ENCODE measurements at regions not wholly inside any gene's neighbourhood (a gene's known extent, or its start where the extent isn't known, plus 50 kb on each side); places are given as distances from the start of the nearest gene placed in this dataset.
A peak's percentile ranks its signal among the peaks of the same experiment; 100 is the strongest.

DNA sequence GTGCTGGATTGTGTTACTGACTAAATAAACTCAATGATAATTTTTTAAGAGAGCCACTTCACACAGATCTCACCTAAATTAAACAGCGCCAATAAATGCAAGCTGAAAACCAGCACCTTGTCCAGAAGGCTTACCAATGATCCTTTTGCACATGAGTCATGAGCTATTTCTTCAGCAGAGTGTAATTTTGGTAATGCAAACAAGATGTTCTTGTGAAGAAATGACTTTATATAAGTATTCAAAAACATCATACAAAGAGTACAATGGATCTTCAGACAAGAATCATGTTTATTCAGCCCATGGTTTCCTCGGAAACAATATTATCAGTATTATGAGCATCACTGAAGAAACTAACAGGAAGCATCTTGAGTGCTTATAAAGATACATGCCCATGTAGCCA lies 263.8 kb upstream of the UBE2E2 start:
- TF ChIP-seq, protein P1, sequence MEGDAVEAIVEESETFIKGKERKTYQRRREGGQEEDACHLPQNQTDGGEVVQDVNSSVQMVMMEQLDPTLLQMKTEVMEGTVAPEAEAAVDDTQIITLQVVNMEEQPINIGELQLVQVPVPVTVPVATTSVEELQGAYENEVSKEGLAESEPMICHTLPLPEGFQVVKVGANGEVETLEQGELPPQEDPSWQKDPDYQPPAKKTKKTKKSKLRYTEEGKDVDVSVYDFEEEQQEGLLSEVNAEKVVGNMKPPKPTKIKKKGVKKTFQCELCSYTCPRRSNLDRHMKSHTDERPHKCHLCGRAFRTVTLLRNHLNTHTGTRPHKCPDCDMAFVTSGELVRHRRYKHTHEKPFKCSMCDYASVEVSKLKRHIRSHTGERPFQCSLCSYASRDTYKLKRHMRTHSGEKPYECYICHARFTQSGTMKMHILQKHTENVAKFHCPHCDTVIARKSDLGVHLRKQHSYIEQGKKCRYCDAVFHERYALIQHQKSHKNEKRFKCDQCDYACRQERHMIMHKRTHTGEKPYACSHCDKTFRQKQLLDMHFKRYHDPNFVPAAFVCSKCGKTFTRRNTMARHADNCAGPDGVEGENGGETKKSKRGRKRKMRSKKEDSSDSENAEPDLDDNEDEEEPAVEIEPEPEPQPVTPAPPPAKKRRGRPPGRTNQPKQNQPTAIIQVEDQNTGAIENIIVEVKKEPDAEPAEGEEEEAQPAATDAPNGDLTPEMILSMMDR (IDR thresholded peaks at IDR 0.05) = no peak
- peak in 3 of 4 donors; percentile 20 to 39 (median 23) for TF ChIP-seq POLR2AphosphoS5 (IDR thresholded peaks at IDR 0.05)
- Histone ChIP-seq H3K4me1 (peaks cover 0 to 40% (median 24%) of the 10 kb centered on the region in 4 donors), H3K27ac (peak overlapping the region in 2 of 4 donors; percentile 16 to 73), H3K4me3 (no peak overlapping the region), H3K36me3 (no peaks in the 10 kb centered on the region), H3K9me3 (no peaks in the 10 kb centered on the region), H3K27me3 (no peaks in the 10 kb centered on the region)
- intact Hi-C loops (cut with DNase I) = no loop called here
- WGBS, 2 donors = 83 to 85% methylated on average over 2 of the region's 2 CpGs
- no peak for DNase-seq

DNA sequence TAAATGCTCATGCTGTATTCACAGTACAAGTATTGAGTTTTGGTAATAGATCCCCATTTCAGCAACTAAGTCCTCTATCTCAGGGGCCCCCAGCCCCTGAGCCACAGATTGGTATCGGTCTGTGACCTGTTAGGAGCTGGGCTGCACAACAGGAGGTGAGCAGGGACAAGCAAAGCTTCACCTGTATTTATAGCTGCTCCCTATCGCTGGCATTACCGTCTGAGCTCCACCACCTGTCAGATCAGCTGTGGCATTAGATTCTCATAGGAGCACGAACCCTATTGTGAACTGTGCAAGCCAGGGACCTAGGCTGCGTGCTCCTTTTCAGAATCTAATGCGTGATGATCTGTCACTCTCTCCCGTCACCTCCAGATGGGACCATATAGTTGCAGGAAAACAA lies 262.8 kb upstream of the UBE2E2 start:
- no peaks in the 10 kb centered on the region for H3K9me3 ChIP-seq
- peaks cover 0 to 40% (median 24%) of the 10 kb centered on the region in 4 donors for H3K4me1 ChIP-seq
- no peak for DNase-seq
- no peaks in the 10 kb centered on the region for H3K27me3 ChIP-seq
- peak overlapping the region in 1 of 4 donors; percentile 73 for H3K27ac ChIP-seq
- H3K36me3 ChIP-seq = no peaks in the 10 kb centered on the region
- intact Hi-C loops (cut with DNase I) = no loop called here
- TF ChIP-seq, protein P1 (IDR thresholded peaks at IDR 0.05) = no peak
- TF ChIP-seq POLR2AphosphoS5 (IDR thresholded peaks at IDR 0.05) (no peak), POLR2A (IDR thresholded peaks at IDR 0.05) (no peak), EP300 (IDR thresholded peaks at IDR 0.05) (no peak)
- WGBS, 2 donors = 80 to 92% methylated on average over 7 of the region's 7 CpGs
- H3K4me3 ChIP-seq = no peak overlapping the region

DNA sequence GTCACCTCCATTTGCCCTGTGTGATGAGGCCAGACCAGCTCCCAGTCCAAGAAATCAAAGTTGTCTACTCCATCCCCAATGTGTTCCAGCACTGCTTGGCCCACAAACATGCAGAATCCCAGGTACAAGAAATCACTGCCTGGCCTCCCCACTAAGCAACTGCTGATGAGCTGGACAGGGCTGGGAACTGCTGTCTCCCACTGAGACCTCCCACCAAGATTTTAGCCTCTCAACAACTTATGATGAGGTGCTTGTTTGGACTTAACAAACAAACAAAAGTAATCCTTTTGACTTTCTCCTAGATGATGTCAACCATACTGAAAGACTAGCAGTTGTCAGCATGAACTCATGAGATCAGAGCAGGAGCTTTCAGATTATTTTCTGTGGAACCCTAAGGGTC lies 260.1 kb upstream of the UBE2E2 start:
- H3K9me3 ChIP-seq = no peaks in the 10 kb centered on the region
- TF ChIP-seq, protein P1 (IDR thresholded peaks at IDR 0.05) = no peak
- no peak for TF ChIP-seq EP300 (IDR thresholded peaks at IDR 0.05)
- no peak for TF ChIP-seq POLR2AphosphoS5 (IDR thresholded peaks at IDR 0.05)
- no peak for TF ChIP-seq POLR2A (IDR thresholded peaks at IDR 0.05)
- intact Hi-C loops (cut with DNase I) = no loop called here
- H3K27ac ChIP-seq = no peak overlapping the region
- H3K4me3 ChIP-seq = no peak overlapping the region
- H3K4me1 ChIP-seq = peaks cover 0 to 27% (median 13%) of the 10 kb centered on the region in 4 donors
- DNase-seq = no peak
- H3K27me3 ChIP-seq = no peaks in the 10 kb centered on the region
- H3K36me3 ChIP-seq = no peaks in the 10 kb centered on the region

DNA sequence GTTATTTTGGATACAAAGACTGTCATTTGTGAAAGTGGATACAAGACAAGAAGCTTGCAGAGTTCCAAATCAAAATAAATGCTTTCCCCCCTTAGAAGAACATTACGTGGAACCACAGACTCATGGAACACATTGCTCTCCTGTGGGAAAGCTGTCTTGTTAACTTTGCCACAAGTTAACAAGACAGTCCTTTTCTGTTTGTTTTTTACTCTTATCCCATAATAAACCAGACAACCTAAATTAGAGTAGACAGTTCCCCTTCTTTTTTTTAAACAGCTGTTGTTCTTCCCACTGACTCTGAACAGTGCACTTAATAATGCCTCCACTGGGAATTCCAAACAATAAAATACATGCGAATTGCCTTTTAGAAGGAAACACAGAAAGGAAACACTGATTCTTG lies 255.3 kb upstream of the UBE2E2 start:
- H3K4me3 ChIP-seq = no peak overlapping the region
- no peaks in the 10 kb centered on the region for H3K27me3 ChIP-seq
- no peaks in the 10 kb centered on the region for H3K36me3 ChIP-seq
- intact Hi-C loops (cut with DNase I) = no loop called here
- peak in 1 of 4 donors; percentile 20 for TF ChIP-seq POLR2AphosphoS5 (IDR thresholded peaks at IDR 0.05)
- TF ChIP-seq, protein P1 (IDR thresholded peaks at IDR 0.05) = no peak
- no peaks in the 10 kb centered on the region for H3K9me3 ChIP-seq
- H3K4me1 ChIP-seq = peaks cover 0 to 8% (median 2%) of the 10 kb centered on the region in 4 donors
- H3K27ac ChIP-seq = no peak overlapping the region
- WGBS, 2 donors = 77 to 79% methylated on average over 2 of the region's 2 CpGs
- no peak for DNase-seq

DNA sequence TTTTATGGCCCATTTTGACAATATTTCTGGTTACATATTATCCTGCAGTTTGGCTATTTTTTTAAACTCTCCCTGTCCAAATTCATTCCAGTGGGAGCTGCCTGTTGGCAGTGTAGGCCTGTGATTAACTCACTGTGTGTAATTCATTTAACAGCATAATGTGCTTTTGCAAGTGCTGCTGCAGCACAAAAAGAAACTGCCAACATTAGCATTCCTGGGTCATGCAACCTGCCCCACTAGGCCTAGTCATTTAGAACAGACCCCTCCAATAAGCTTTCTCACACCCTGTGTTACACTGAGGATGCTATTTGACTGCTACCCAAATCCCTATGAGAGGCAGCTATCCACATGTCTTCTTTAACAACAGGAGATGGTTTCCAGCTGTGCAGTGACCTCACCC lies 251.2 kb upstream of the UBE2E2 start:
- no peak for TF ChIP-seq EP300 (IDR thresholded peaks at IDR 0.05)
- TF ChIP-seq POLR2AphosphoS5 (IDR thresholded peaks at IDR 0.05) = no peak
- TF ChIP-seq POLR2A (IDR thresholded peaks at IDR 0.05) = no peak
- TF ChIP-seq, protein P1 (IDR thresholded peaks at IDR 0.05) = no peak
- intact Hi-C loops (cut with DNase I) = no loop called here
- H3K4me3 ChIP-seq = no peak overlapping the region
- no peak for DNase-seq
- no peaks in the 10 kb centered on the region for H3K9me3 ChIP-seq
- peaks cover 0 to 8% (median 2%) of the 10 kb centered on the region in 4 donors for H3K4me1 ChIP-seq
- no peak overlapping the region for H3K27ac ChIP-seq
- H3K36me3 ChIP-seq = no peaks in the 10 kb centered on the region
- H3K27me3 ChIP-seq = no peaks in the 10 kb centered on the region
